Ishikawa (cell line): ENCODE measurements at regions not wholly inside any gene's neighbourhood (a gene's known extent, or its start where the extent isn't known, plus 50 kb on each side); places are given as distances from the start of the nearest gene placed in this dataset.

Source experiments
- CEBPB ChIP-seq: IDR thresholded peaks from 2 replicates; pipeline ENCODE4 v1.6.1; 2012
- CREB1 ChIP-seq: IDR thresholded peaks from 2 replicates; pipeline ENCODE4 v1.6.1; 2012; ENCODE audit warnings: low read depth
- EGR1 ChIP-seq: IDR thresholded peaks from 2 replicates; pipeline ENCODE4 v1.6.1; 2012
- EP300 ChIP-seq: IDR thresholded peaks from 2 replicates; pipeline ENCODE4 v1.6.1; 2012; ENCODE audit warnings: borderline replicate concordance
- FOXM1 ChIP-seq: IDR thresholded peaks from 2 replicates; pipeline ENCODE4 v1.6.1; 2012; ENCODE audit warnings: low read depth, borderline replicate concordance
- MAX ChIP-seq: IDR thresholded peaks from 2 replicates; pipeline ENCODE4 v1.6.1; 2012
- NFIC ChIP-seq: IDR thresholded peaks from 2 replicates; pipeline ENCODE4 v1.6.1; 2012
- RAD21 ChIP-seq: IDR thresholded peaks from 2 replicates; pipeline ENCODE4 v1.6.1; 2012; ENCODE audit warnings: low read depth
- REST ChIP-seq: IDR thresholded peaks from 2 replicates; pipeline ENCODE4 v1.6.1; 2012; ENCODE audit warnings: low read depth, mild to moderate bottlenecking
- TAF1 ChIP-seq: IDR thresholded peaks from 2 replicates; pipeline ENCODE4 v1.6.1; 2012; ENCODE audit warnings: low read depth, mild to moderate bottlenecking
- TCF12 ChIP-seq: IDR thresholded peaks from 2 replicates; pipeline ENCODE4 v1.6.1; 2012; ENCODE audit warnings: low read depth
- TEAD4 ChIP-seq: IDR thresholded peaks from 2 replicates; pipeline ENCODE4 v1.6.1; 2012
- YY1 ChIP-seq: IDR thresholded peaks from 2 replicates; pipeline ENCODE4 v1.6.1; 2012; ENCODE audit warnings: low read depth
- ZBTB7A ChIP-seq: IDR thresholded peaks from 2 replicates; pipeline ENCODE4 v1.6.1; 2012; ENCODE audit warnings: low read depth

GRCh38 chr3:177322881-177323280, 125.6 kb upstream of the TBL1XR1 start:
- TF ChIP-seq CEBPB: no peak
- no peak for TF ChIP-seq FOXM1
- TF ChIP-seq ZBTB7A: no peak
- TF ChIP-seq RAD21: no peak
- no peak for TF ChIP-seq MAX
- no peak for TF ChIP-seq TAF1
- no peak for TF ChIP-seq EP300
- no peak for TF ChIP-seq CREB1
- no peak for TF ChIP-seq EGR1
- TF ChIP-seq REST: no peak
- no peak for TF ChIP-seq TEAD4
- no peak for TF ChIP-seq YY1
- TF ChIP-seq TCF12: no peak
- TF ChIP-seq NFIC: no peak
